ENCODE measurements at regions not wholly inside any gene's neighbourhood (a gene's known extent, or its start where the extent isn't known, plus 50 kb on each side); places are given as distances from the start of the nearest gene placed in this dataset.
"Not testable (repeated sequence)": the region's sequence is repeated elsewhere in the genome, so short reads cannot be mapped to it uniquely, and the experiment has no call there.

DNA sequence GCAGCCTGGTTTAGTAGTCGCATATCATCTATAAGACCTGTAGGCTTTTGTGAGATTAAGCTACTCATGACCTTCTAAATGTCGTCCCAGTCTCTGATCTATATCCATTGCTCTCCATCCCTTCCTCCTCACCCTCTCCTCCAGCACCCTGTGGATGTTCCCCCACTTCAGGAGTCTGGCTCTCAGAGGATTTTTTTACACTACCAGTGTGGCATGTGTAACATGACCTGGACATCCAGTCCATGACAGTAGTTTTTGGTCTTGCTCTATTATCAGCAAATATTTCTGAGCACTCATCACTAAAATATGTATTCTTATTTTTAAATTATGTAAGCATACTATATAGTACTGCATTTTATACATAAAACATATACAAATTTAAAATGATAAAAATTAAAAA, 142.1 kb downstream of the DYRK2 start:
- Histone ChIP-seq H3K27me3 (no peaks in the 10 kb centered on the region), H3K36me3 (no peaks in the 10 kb centered on the region), H3K4me1 (no peaks in the 10 kb centered on the region), H3K27ac (no peak overlapping the region), H3K9me3 (no peaks in the 10 kb centered on the region), H3K4me3 (no peak overlapping the region)
- DNase-seq (ENCODE audit: low spot score in 2 of 2): no peak
- TF ChIP-seq, protein P1, sequence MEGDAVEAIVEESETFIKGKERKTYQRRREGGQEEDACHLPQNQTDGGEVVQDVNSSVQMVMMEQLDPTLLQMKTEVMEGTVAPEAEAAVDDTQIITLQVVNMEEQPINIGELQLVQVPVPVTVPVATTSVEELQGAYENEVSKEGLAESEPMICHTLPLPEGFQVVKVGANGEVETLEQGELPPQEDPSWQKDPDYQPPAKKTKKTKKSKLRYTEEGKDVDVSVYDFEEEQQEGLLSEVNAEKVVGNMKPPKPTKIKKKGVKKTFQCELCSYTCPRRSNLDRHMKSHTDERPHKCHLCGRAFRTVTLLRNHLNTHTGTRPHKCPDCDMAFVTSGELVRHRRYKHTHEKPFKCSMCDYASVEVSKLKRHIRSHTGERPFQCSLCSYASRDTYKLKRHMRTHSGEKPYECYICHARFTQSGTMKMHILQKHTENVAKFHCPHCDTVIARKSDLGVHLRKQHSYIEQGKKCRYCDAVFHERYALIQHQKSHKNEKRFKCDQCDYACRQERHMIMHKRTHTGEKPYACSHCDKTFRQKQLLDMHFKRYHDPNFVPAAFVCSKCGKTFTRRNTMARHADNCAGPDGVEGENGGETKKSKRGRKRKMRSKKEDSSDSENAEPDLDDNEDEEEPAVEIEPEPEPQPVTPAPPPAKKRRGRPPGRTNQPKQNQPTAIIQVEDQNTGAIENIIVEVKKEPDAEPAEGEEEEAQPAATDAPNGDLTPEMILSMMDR (IDR thresholded peaks at IDR 0.05): no peak
- intact Hi-C loops (cut with DNase I): loop anchor here (5.0 kb wide), 1 partner anchor 53 kb away; no protein-coding TSS in a partner anchor

DNA sequence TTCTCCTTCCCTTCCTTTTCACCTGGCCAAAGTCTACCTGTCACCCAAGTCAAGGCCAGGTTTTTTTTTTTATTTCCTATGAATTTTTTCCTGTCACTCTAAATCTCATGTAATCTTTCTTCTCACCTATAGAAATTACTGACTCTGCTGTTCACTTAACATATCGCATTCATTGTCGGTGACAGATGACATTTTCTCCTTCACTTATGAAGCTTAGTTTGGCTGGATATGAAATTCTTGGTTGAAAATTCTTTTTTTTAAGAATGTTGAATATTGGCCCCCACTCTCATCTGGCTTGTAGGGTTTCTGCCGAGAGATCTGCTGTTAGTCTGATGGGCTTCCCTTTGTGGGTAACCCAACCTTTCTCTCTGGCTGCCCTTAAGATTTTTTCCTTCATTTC, 142.8 kb downstream of the DYRK2 start:
- not testable (repeated sequence) for H3K27ac ChIP-seq; H3K9me3 ChIP-seq; H3K4me3 ChIP-seq; H3K27me3 ChIP-seq; DNase-seq (ENCODE audit: low spot score in 2 of 2); H3K36me3 ChIP-seq; H3K4me1 ChIP-seq
- intact Hi-C loops (cut with DNase I): loop anchor here (5.0 kb wide), 1 partner anchor 54 kb away; no protein-coding TSS in a partner anchor

DNA sequence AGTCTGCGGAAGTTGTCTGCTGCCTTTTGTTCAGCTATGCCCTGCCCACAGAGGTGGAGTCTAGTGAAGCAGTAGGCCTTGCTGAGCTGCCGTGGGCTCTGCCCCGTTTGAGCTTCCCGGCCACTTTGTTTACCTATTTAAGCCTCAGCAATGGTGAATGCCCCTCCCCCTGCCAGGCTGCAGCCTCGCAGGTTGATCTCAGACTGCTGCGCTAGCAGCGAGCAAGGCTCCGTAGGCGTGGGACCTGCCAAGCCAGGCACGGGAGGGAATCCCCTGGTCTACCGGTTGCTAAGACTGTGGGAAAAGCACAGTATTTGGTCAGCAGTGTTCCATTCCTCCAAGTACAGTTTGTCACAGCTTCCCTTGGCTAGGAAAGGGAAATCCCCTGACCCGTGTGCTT, 143.6 kb downstream of the DYRK2 start:
- Histone ChIP-seq H3K4me3 (no peak overlapping the region), H3K27ac (no peak overlapping the region), H3K4me1 (no peaks in the 10 kb centered on the region), H3K36me3 (no peaks in the 10 kb centered on the region), H3K9me3 (no peaks in the 10 kb centered on the region), H3K27me3 (no peaks in the 10 kb centered on the region)
- intact Hi-C loops (cut with DNase I): loop anchor here (5.0 kb wide), 1 partner anchor 55 kb away; no protein-coding TSS in a partner anchor
- no peak for DNase-seq (ENCODE audit: low spot score in 2 of 2)
- TF ChIP-seq, protein P1 (IDR thresholded peaks at IDR 0.05): no peak

DNA sequence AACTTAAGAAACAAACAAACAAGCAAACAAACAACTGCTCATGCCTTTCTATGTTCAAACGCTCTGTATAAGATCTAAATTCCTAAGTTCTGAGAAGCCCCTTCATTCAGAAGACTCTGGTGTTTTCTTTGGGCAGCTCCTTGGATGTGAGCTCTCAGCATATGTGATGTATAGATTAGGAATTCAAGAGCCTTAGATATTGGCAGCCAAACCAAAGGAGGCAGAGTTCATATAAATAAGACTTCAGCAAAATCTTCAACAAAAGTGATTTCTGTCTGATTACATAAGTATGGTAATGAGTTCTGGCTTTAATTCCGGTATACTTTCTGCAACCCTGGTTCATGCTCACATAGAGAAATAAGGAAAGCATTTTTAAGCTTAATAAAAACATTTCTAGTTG, 145.6 kb downstream of the DYRK2 start:
- Histone ChIP-seq H3K4me1 (peaks cover 0 to 13% of the 10 kb centered on the region in 2 donors), H3K4me3 (no peak overlapping the region), H3K36me3 (no peaks in the 10 kb centered on the region), H3K27me3 (no peaks in the 10 kb centered on the region), H3K9me3 (no peaks in the 10 kb centered on the region), H3K27ac (no peak overlapping the region)
- TF ChIP-seq, protein P1 (IDR thresholded peaks at IDR 0.05): no peak
- no peak for DNase-seq (ENCODE audit: low spot score in 2 of 2)
- intact Hi-C loops (cut with DNase I): loop anchor here (5.0 kb wide), 1 partner anchor 57 kb away; no protein-coding TSS in a partner anchor

DNA sequence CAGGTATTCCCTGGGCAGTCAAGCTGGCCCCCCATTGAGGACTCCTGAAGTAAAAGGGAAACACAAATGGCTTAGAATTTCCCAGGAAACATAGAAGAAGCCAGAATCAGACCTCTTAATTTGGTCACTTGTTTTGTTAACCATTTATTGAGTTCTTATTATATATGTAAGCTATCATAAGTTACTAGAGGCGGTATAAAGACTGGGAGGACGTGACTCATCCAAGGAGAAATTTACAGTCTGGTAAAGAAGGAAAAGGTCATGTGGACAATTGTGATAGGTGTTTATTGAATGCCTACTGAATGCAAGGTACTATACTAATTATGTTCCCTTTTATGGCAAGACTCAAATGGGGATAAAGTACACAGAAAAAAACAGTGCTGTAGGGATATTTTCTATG, 146.7 kb downstream of the DYRK2 start:
- TF ChIP-seq, protein P1 (IDR thresholded peaks at IDR 0.05): no peak
- no peak for DNase-seq (ENCODE audit: low spot score in 2 of 2)
- intact Hi-C loops (cut with DNase I): loop anchor here (5.0 kb wide), 1 partner anchor 148 kb away; the partner anchor contains the start of gene DYRK2

DNA sequence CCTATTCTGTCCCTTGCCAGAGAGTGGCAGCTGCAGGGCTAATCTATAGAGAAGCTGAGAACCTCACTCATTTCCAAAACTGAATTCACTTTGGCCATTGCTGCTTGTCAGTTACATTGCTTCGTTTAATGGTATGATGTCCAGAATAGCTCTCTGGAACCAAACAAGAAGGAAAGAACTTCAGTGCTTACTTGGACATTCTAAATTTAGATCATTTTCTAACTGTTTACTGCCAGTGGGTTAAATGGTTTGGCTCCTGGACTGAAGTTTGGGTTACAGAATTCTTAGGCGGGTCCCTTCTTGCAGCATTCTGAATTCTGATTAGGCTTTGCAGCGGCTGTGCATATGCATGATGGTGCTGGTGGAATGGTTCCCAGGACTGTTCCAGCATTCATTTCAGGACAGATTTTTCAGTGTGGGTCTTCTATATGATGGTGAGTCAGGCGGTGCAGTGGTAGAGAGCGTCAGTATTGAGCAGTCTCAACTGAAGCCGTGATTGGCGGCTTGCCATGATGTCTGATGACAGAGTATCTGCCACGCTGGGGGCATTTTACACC, 148.7 kb downstream of the DYRK2 start:
- Histone ChIP-seq H3K4me1 (peaks cover 0 to 13% of the 10 kb centered on the region in 2 donors), H3K27ac (peak overlapping the region in 1 of 2 donors; percentile 4), H3K9me3 (no peaks in the 10 kb centered on the region), H3K36me3 (no peaks in the 10 kb centered on the region), H3K27me3 (no peaks in the 10 kb centered on the region), H3K4me3 (no peak overlapping the region)
- TF ChIP-seq, protein P1 (IDR thresholded peaks at IDR 0.05): no peak
- peak in 1 of 2 donors; percentile 65 for DNase-seq (ENCODE audit: low spot score in 2 of 2)
- intact Hi-C loops (cut with DNase I): loop anchor here (5.0 kb wide), 1 partner anchor 150 kb away; the partner anchor contains the start of gene DYRK2

More for the DNA sequence above, 146.7 kb downstream of the DYRK2 start:
- no peaks in the 10 kb centered on the region for H3K36me3 ChIP-seq
- no peak overlapping the region for H3K27ac ChIP-seq
- H3K4me3 ChIP-seq: no peak overlapping the region
- peaks cover 0 to 13% of the 10 kb centered on the region in 2 donors for H3K4me1 ChIP-seq
- H3K9me3 ChIP-seq: no peaks in the 10 kb centered on the region
- no peaks in the 10 kb centered on the region for H3K27me3 ChIP-seq
